Adipose tissue (tissue), 3 donors: ENCODE measurements at regions not wholly inside any gene's neighbourhood (a gene's known extent, or its start where the extent isn't known, plus 50 kb on each side); places are given as distances from the start of the nearest gene placed in this dataset.
A peak's percentile ranks its signal among the peaks of the same experiment; 100 is the strongest.
"Not testable (repeated sequence)": the region's sequence is repeated elsewhere in the genome, so short reads cannot be mapped to it uniquely, and the experiment has no call there.

Experiments
- H3K27ac ChIP-seq: one replicate; pipeline ENCODE4 v1.5.1; 2013; ENCODE audit warnings: low read depth, low read length
- WGBS, 3 donors: extraction: QIAGEN DNeasy Blood & Tissue Kit; methylation state at CpG; one replicate each; pipeline ENCODE4 v1.1.7; 2013; 5-methylcytosine and 5-hydroxymethylcytosine counted together
- donor health status: healthy with polysubstance abuse.
- donor health status: Bipolar disorder and iron deficiency.
- donor health status: healthy.

- WGBS, 3 donors: 66 to 79% (median 76%) methylated on average over 2 of the region's 2 CpGs
- no peak overlapping the region for H3K27ac ChIP-seq
These were observed 81.8 kb upstream of the SERTAD2 start for GRCh38 chr2:64735504-64735903.

- no peak overlapping the region for H3K27ac ChIP-seq
These were observed 83.8 kb upstream of the SERTAD2 start for GRCh38 chr2:64737547-64737946.

GRCh38 chr2:64738026-64738425 lies 84.3 kb upstream of the SERTAD2 start:
- WGBS, 3 donors: 79 to 100% (median 88%) methylated on average over 1 of the region's 1 CpG
- no peak overlapping the region for H3K27ac ChIP-seq

- no peak overlapping the region for H3K27ac ChIP-seq
- 49 to 89% (median 71%) methylated on average over 1 of the region's 1 CpG for WGBS, 3 donors
These were observed 89.0 kb upstream of the SERTAD2 start for GRCh38 chr2:64742678-64743077.

- 77 to 89% (median 78%) methylated on average over 2 of the region's 2 CpGs for WGBS, 3 donors
- no peak overlapping the region for H3K27ac ChIP-seq
These were observed 90.1 kb upstream of the SERTAD2 start for GRCh38 chr2:64743739-64744330.

GRCh38 chr2:64745562-64745961 lies 91.8 kb upstream of the SERTAD2 start:
- WGBS, 3 donors: 79 to 88% (median 80%) methylated on average over 2 of the region's 2 CpGs
- H3K27ac ChIP-seq: no peak overlapping the region

GRCh38 chr2:64747690-64748091 lies 94.0 kb upstream of the SERTAD2 start:
- 63 to 75% (median 63%) methylated on average over 3 of the region's 3 CpGs for WGBS, 3 donors
- not testable (repeated sequence) for H3K27ac ChIP-seq

GRCh38 chr2:64748147-64748546 lies 94.4 kb upstream of the SERTAD2 start:
- H3K27ac ChIP-seq: no peak overlapping the region
- 94 to 96% (median 96%) methylated on average over 3 of the region's 3 CpGs for WGBS, 3 donors

- 56 to 65% (median 61%) methylated on average over 2 of the region's 2 CpGs for WGBS, 3 donors
These were observed 94.8 kb upstream of the SERTAD2 start for GRCh38 chr2:64748561-64748960.

GRCh38 chr2:64749446-64749845 lies 95.7 kb upstream of the SERTAD2 start:
- WGBS, 3 donors: 28 to 38% (median 30%) methylated on average over 4 of the region's 4 CpGs
- no peak overlapping the region for H3K27ac ChIP-seq

More at GRCh38 chr2:64748561-64748960, 94.8 kb upstream of the SERTAD2 start:
- H3K27ac ChIP-seq: no peak overlapping the region

GRCh38 chr2:64750001-64750816 lies 96.5 kb upstream of the SERTAD2 start:
- 1% methylated on average over 35 to 38 of the region's 38 CpGs for WGBS, 3 donors
- H3K27ac ChIP-seq: peak overlapping the region; percentile 81

GRCh38 chr2:64750817-64751285 lies 97.1 kb upstream of the SERTAD2 start:
- H3K27ac ChIP-seq: peak overlapping the region; percentile 81
- WGBS, 3 donors: 0% methylated on average over 39 to 43 of the region's 43 CpGs

- peak overlapping the region; percentile 85 for H3K27ac ChIP-seq
- WGBS, 3 donors: 1 to 2% (median 1%) methylated on average over 42 to 59 of the region's 59 CpGs
These were observed 97.9 kb upstream of the SERTAD2 start for GRCh38 chr2:64751286-64752260.

- H3K27ac ChIP-seq: no peak overlapping the region
- WGBS, 3 donors: 52 to 54% (median 53%) methylated on average over 2 of the region's 2 CpGs
These were observed 99.7 kb upstream of the SERTAD2 start for GRCh38 chr2:64753399-64753798.

- no peak overlapping the region for H3K27ac ChIP-seq
- WGBS, 3 donors: 45 to 64% (median 62%) methylated on average over 1 of the region's 1 CpG
These were observed 100.9 kb upstream of the SERTAD2 start for GRCh38 chr2:64754570-64754969.

- 88 to 93% (median 93%) methylated on average over 2 of the region's 2 CpGs for WGBS, 3 donors
These were observed 103.4 kb upstream of the SERTAD2 start for GRCh38 chr2:64757126-64757525.

GRCh38 chr2:64760128-64760527 lies 106.4 kb upstream of the SERTAD2 start:
- 96 to 98% (median 97%) methylated on average over 5 of the region's 5 CpGs for WGBS, 3 donors
- no peak overlapping the region for H3K27ac ChIP-seq

More at GRCh38 chr2:64757126-64757525, 103.4 kb upstream of the SERTAD2 start:
- H3K27ac ChIP-seq: no peak overlapping the region

GRCh38 chr2:64762301-64762997 lies 108.7 kb upstream of the SERTAD2 start:
- no peak overlapping the region for H3K27ac ChIP-seq
- 76 to 88% (median 77%) methylated on average over 4 of the region's 4 CpGs for WGBS, 3 donors
